H9 (cell line): ENCODE measurements at regions not wholly inside any gene's neighbourhood (a gene's known extent, or its start where the extent isn't known, plus 50 kb on each side); places are given as distances from the start of the nearest gene placed in this dataset.
"Not testable (repeated sequence)": the region's sequence is repeated elsewhere in the genome, so short reads cannot be mapped to it uniquely, and the experiment has no call there.

Source experiments
- DNase-seq: peaks from one replicate; pipeline ENCODE4 v3.0.0-alpha.2; 2017
- H2AFZ ChIP-seq: one replicate; pipeline ENCODE4 v1.6.1; 2013; ENCODE audit warnings: mild to moderate bottlenecking, low read length, control low read depth, moderate library complexity
- H2AK5ac ChIP-seq: 2 replicates; pipeline ENCODE4 v1.6.1; 2013; ENCODE audit warnings: low read length, control low read depth, mixed read lengths; ENCODE audit not compliant: insufficient read length
- H2BK120ac ChIP-seq: one replicate; pipeline ENCODE4 v1.6.1; 2013; ENCODE audit warnings: low read depth, mild to moderate bottlenecking, low read length, control low read depth, inconsistent platforms; ENCODE audit not compliant: poor library complexity, severe bottlenecking
- H2BK12ac ChIP-seq: 2 replicates; pipeline ENCODE4 v1.6.1; 2013; ENCODE audit warnings: low read length, control low read depth, mixed read lengths, low read depth; ENCODE audit not compliant: insufficient read length
- H2BK15ac ChIP-seq: 2 replicates; pipeline ENCODE4 v1.6.1; 2013; ENCODE audit warnings: low read depth, low read length, control low read depth
- H2BK20ac ChIP-seq: one replicate; pipeline ENCODE4 v1.6.1; 2013; ENCODE audit warnings: low read depth, mild to moderate bottlenecking, low read length, control low read depth, inconsistent platforms; ENCODE audit not compliant: poor library complexity, severe bottlenecking
- H2BK5ac ChIP-seq: 2 replicates; pipeline ENCODE4 v1.6.1; 2013; ENCODE audit warnings: low read length, control low read depth, mixed read lengths; ENCODE audit not compliant: insufficient read length
- H3K14ac ChIP-seq: 2 replicates; pipeline ENCODE4 v1.6.1; 2013; ENCODE audit warnings: low read length, control low read depth; ENCODE audit not compliant: insufficient read depth
- H3K18ac ChIP-seq: 2 replicates; pipeline ENCODE4 v1.6.1; 2013; ENCODE audit warnings: low read depth, mild to moderate bottlenecking, mixed read lengths, low read length, control low read depth; ENCODE audit not compliant: insufficient read length
- H3K23ac ChIP-seq: 2 replicates; pipeline ENCODE4 v1.6.1; 2013; ENCODE audit warnings: low read length, control low read depth, mixed read lengths, low read depth; ENCODE audit not compliant: insufficient read length
- H3K23me2 ChIP-seq: 2 replicates; pipeline ENCODE4 v1.6.1; 2013; ENCODE audit warnings: low read depth, mild to moderate bottlenecking, mixed read lengths, low read length, control low read depth; ENCODE audit not compliant: insufficient read length, poor library complexity, severe bottlenecking
- H3K27ac ChIP-seq: 2 replicates; pipeline ENCODE4 v1.5.1; 2013; ENCODE audit warnings: low read length, control low read depth, mixed read lengths, low read depth; ENCODE audit not compliant: insufficient read length
- H3K27me3 ChIP-seq: 2 replicates; pipeline ENCODE4 v1.6.1; 2013; ENCODE audit warnings: low read length, control low read depth, inconsistent platforms; ENCODE audit not compliant: insufficient read depth
- H3K4ac ChIP-seq: 2 replicates; pipeline ENCODE4 v1.6.1; 2013; ENCODE audit warnings: low read depth, mild to moderate bottlenecking, control low read depth, inconsistent platforms, low read length, moderate library complexity
- H3K4me1 ChIP-seq: 2 replicates; pipeline ENCODE4 v1.6.1; 2013; ENCODE audit warnings: low read length, control low read depth, inconsistent platforms; ENCODE audit not compliant: insufficient read depth
- H3K4me2 ChIP-seq: 2 replicates; pipeline ENCODE4 v1.6.1; 2013; ENCODE audit warnings: low read length, control low read depth, mixed read lengths; ENCODE audit not compliant: insufficient read length, insufficient read depth
- H3K56ac ChIP-seq: 2 replicates; pipeline ENCODE4 v1.6.1; 2013; ENCODE audit warnings: low read depth, mild to moderate bottlenecking, mixed read lengths, low read length, control low read depth; ENCODE audit not compliant: insufficient read length
- H3K79me1 ChIP-seq: 2 replicates; pipeline ENCODE4 v1.6.1; 2013; ENCODE audit warnings: low read depth, mild to moderate bottlenecking, moderate library complexity, low read length, control low read depth, inconsistent platforms; ENCODE audit not compliant: insufficient read depth, poor library complexity, severe bottlenecking
- H3K79me2 ChIP-seq: 2 replicates; pipeline ENCODE4 v1.6.1; 2013; ENCODE audit warnings: low read length, control low read depth, inconsistent platforms; ENCODE audit not compliant: insufficient read depth
- H3K9ac ChIP-seq: 2 replicates; pipeline ENCODE4 v1.6.1; 2013; ENCODE audit warnings: low read length, control low read depth, mixed read lengths; ENCODE audit not compliant: insufficient read length; ENCODE audit errors: extremely low read depth
- H3K9me3 ChIP-seq: one replicate; pipeline ENCODE4 v1.6.1; 2013; ENCODE audit warnings: low read depth, low read length, inconsistent platforms; ENCODE audit not compliant: control insufficient read depth
- H3T11ph ChIP-seq: one replicate; pipeline ENCODE4 v1.6.1; 2013; ENCODE audit warnings: mild to moderate bottlenecking, low read length, control low read depth, inconsistent platforms
- H4K20me1 ChIP-seq: one replicate; pipeline ENCODE4 v1.6.1; 2013; ENCODE audit not compliant: control insufficient read depth, insufficient read length, insufficient read depth
- H4K5ac ChIP-seq: 2 replicates; pipeline ENCODE4 v1.6.1; 2013; ENCODE audit warnings: low read depth, mild to moderate bottlenecking, mixed read lengths, low read length, control low read depth; ENCODE audit not compliant: insufficient read length
- H4K8ac ChIP-seq: replicated peaks from 2 replicates; pipeline ENCODE4 v1.6.1; 2013; ENCODE audit warnings: low read length, control low read depth, mixed read lengths, low read depth; ENCODE audit not compliant: insufficient read length
- H4K91ac ChIP-seq: 2 replicates; pipeline ENCODE4 v1.6.1; 2013; ENCODE audit warnings: low read depth, mild to moderate bottlenecking, moderate library complexity, mixed read lengths, low read length, control low read depth; ENCODE audit not compliant: insufficient read length
- H3K27ac Mint-ChIP-seq, 3 experiments: 2 replicates in 2 of 3; 3 replicates in 1 of 3; pipeline ENCODE4 v1.8.0; 2020 to 2021; ENCODE audit warnings: mixed read lengths in 3 of 3, mild to moderate bottlenecking in 1 of 3, moderate library complexity in 1 of 3
- H3K27me3 Mint-ChIP-seq: 2 replicates; pipeline ENCODE4 v1.8.0; 2021; ENCODE audit warnings: low read depth, mild to moderate bottlenecking, moderate library complexity, mixed read lengths
- H3K36me3 Mint-ChIP-seq, 3 experiments: 2 replicates in 2 of 3; 3 replicates in 1 of 3; pipeline ENCODE4 v1.8.0; 2020 to 2021; ENCODE audit warnings: low read depth in 3 of 3, mixed read lengths in 3 of 3; ENCODE audit not compliant: insufficient read depth in 1 of 3
- H3K4me1 Mint-ChIP-seq, 2 experiments: 2 replicates each; pipeline ENCODE4 v1.8.0; 2020; ENCODE audit warnings: mixed read lengths in 2 of 2
- H3K4me3 Mint-ChIP-seq, 2 experiments: 2 replicates in 1 of 2; 3 replicates in 1 of 2; pipeline ENCODE4 v1.8.0; 2020 to 2021; ENCODE audit warnings: mild to moderate bottlenecking in 2 of 2, mixed read lengths in 2 of 2, moderate library complexity in 1 of 2
- H3K9me3 Mint-ChIP-seq, 2 experiments: 2 replicates in 1 of 2; 3 replicates in 1 of 2; pipeline ENCODE4 v1.8.0; 2020; ENCODE audit warnings: mild to moderate bottlenecking in 2 of 2, mixed read lengths in 2 of 2, moderate library complexity in 1 of 2
- WGBS: extraction: QIAGEN DNeasy Blood & Tissue Kit; methylation state at CpG from one replicate; pipeline ENCODE4 v1.1.7; 2013; ENCODE audit warnings: missing lambda C conversion rate, low lambda C conversion rate, mixed read lengths; ENCODE audit not compliant: insufficient read length; ENCODE audit errors: extremely low coverage; 5-methylcytosine and 5-hydroxymethylcytosine counted together

DNA sequence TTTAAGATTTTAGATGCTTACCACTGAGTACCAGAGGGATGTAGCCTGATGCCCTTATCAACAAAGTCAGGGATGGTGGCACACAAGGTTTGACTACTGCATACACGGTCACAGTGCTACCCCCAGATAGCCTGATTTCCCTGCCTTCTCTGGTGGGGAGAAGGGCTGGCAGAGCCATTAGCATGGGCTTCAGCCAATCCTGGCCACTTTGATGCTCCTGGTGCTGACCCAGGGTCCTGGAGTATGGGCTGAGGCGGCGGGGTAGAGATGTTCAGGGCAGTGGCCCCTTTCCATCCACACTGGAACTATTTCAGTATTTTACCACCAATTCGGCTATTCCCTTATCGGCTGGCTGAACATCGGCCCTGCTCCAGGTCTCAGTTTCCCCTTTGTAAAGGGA lies 83.2 kb downstream of the POTEB3 start:
- H3K27ac Mint-ChIP-seq, H3K36me3 Mint-ChIP-seq, H3K4me2 ChIP-seq, H3K4me3 Mint-ChIP-seq, H3K79me2 ChIP-seq, H3K4me1 ChIP-seq, H2BK15ac ChIP-seq, H3K4ac ChIP-seq, H2BK12ac ChIP-seq, H3K27me3 ChIP-seq, H3K56ac ChIP-seq, H3K9me3 ChIP-seq, H3K4me1 Mint-ChIP-seq, H2AK5ac ChIP-seq, H3K27ac ChIP-seq, H3K79me1 ChIP-seq, H3K23me2 ChIP-seq, DNase-seq, H4K5ac ChIP-seq, H3K14ac ChIP-seq, H3K18ac ChIP-seq, H2AFZ ChIP-seq, H3K23ac ChIP-seq, H4K91ac ChIP-seq, H2BK120ac ChIP-seq, H2BK5ac ChIP-seq, H3T11ph ChIP-seq, H3K27me3 Mint-ChIP-seq, H4K20me1 ChIP-seq, H3K9me3 Mint-ChIP-seq, H3K9ac ChIP-seq, H4K8ac ChIP-seq, H2BK20ac ChIP-seq: not testable (repeated sequence)
- no CpG with 5 or more reads among the region's 6 CpGs for WGBS

DNA sequence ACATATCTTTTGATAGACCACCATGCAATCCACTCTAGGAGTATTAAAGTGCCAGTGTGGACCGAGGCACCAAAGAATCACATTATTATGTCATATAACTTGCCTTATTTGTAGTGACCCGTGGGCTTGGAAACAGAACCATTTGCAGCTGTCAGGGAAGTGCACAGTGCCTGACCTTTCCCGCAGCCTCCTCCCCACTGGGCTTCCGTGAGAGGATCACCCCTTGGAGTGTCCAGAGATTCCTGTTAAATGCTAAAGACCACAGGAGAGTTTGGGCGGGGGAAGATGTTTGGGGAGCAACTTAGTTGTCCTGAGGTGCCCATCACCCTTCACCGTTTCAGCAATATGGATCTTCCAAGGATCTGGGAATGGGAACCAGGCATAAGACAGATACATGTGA lies 84.4 kb downstream of the POTEB3 start:
- H4K5ac ChIP-seq, DNase-seq, H2BK20ac ChIP-seq, H2BK15ac ChIP-seq, H2BK12ac ChIP-seq, H4K8ac ChIP-seq, H2AK5ac ChIP-seq, H3K23me2 ChIP-seq, H2BK120ac ChIP-seq, H3K23ac ChIP-seq, H3K18ac ChIP-seq, H3K4me1 ChIP-seq, H3K27me3 Mint-ChIP-seq, H3K79me1 ChIP-seq, H3K9ac ChIP-seq, H3K9me3 Mint-ChIP-seq, H3K9me3 ChIP-seq, H4K20me1 ChIP-seq, H3K56ac ChIP-seq, H3K27ac Mint-ChIP-seq, H3K4me1 Mint-ChIP-seq, H2AFZ ChIP-seq, H3K79me2 ChIP-seq, H3K4me3 Mint-ChIP-seq, H3K14ac ChIP-seq, H3K4me2 ChIP-seq, H2BK5ac ChIP-seq, H3K27me3 ChIP-seq, H3K36me3 Mint-ChIP-seq, H3T11ph ChIP-seq, H3K4ac ChIP-seq, H3K27ac ChIP-seq, H4K91ac ChIP-seq: not testable (repeated sequence)
- no CpG with 5 or more reads among the region's 6 CpGs for whole genome bisulfite sequencing

DNA sequence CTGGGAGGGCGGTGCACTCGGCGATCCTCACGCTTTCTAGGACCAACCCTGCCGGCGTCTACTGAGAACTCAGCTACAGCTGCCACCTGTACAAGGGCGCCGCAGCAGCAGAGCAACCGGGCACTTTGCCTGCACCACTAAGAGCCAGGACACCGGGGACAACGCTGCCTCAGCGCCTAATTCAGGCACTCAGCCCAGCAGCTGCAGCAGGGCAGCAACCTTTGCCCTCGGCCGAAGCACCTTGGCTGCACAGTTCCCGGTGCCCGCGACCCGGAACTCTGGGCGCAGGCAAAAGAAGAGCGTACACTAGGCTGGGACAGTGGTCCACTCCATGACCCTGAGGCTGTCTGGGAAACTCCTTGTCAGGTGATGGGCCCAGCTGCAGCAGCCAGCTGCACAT lies 85.7 kb downstream of the POTEB3 start:
- not testable (repeated sequence) for H2BK5ac ChIP-seq, H2BK120ac ChIP-seq, H3K23ac ChIP-seq, H3K4me2 ChIP-seq, H4K20me1 ChIP-seq, H3K4me1 Mint-ChIP-seq, H3K56ac ChIP-seq, H3K36me3 Mint-ChIP-seq, H4K8ac ChIP-seq, H3K27ac Mint-ChIP-seq, H4K91ac ChIP-seq, H3K9me3 Mint-ChIP-seq, DNase-seq, H2BK20ac ChIP-seq, H3K9ac ChIP-seq, H2AFZ ChIP-seq, H3K27me3 ChIP-seq, H3K79me1 ChIP-seq, H3K23me2 ChIP-seq, H3K27me3 Mint-ChIP-seq, H3T11ph ChIP-seq, H3K4me3 Mint-ChIP-seq, H2BK12ac ChIP-seq, H3K79me2 ChIP-seq, H3K18ac ChIP-seq, H3K9me3 ChIP-seq, H3K27ac ChIP-seq, H2AK5ac ChIP-seq, H3K4ac ChIP-seq, H4K5ac ChIP-seq, H2BK15ac ChIP-seq, H3K14ac ChIP-seq, H3K4me1 ChIP-seq
- no CpG with 5 or more reads among the region's 20 CpGs for WGBS
